A549 (cell line): ENCODE measurements at regions not wholly inside any gene's neighbourhood (a gene's known extent, or its start where the extent isn't known, plus 50 kb on each side); places are given as distances from the start of the nearest gene placed in this dataset.

Experiments
- ATAC-seq, 2 experiments: fragments of 200-7000 bp in 1 of 2; fragments of >200 bp in 1 of 2; cut with Nextera tagmentation in 1 of 2; cut with Tn5 transposase in 1 of 2; 3 replicates each; pipeline versions ENCODE4 v1.8.0 to v1.9.1; 2018 to 2020; ENCODE audit warnings: mild to moderate bottlenecking in 1 of 2, moderate library complexity in 1 of 2
- CTCF ChIA-PET: fragments of 300-600 bp; sonication (Branson Sonifier 250); formaldehyde crosslinking; extraction: SDS; loops from one replicate; lab custom pipeline; 2021; ENCODE audit warnings: antibody characterized with exemption, inconsistent platforms; lab: Yijun Ruan, JAX
- POLR2A ChIA-PET: fragments of 350-600 bp; formaldehyde crosslinking; extraction: SDS; loops from one replicate; lab custom pipeline; 2021; ENCODE audit warnings: antibody characterized with exemption, inconsistent platforms; lab: Yijun Ruan, JAX
- DNase-seq, 2 experiments: peaks; one replicate each; pipeline versions ENCODE4 v3.0.0 to v3.0.0-alpha.2; 2011 to 2016; ENCODE audit warnings: low read depth in 1 of 2, low spot score in 1 of 2
- FAIRE-seq: peaks from 2 replicates; lab custom pipeline; 2011; peaks lifted over from hg19 to GRCh38; lab: Jason Lieb, UNC
- H3K27ac ChIP-seq, 2 experiments: fragments of >200 bp; sonication (Bioruptor Twin); formaldehyde crosslinking; 3 replicates each; pipeline ENCODE4 v1.5.1; 2016 to 2017
- H3K4me1 ChIP-seq: fragments of >200 bp; sonication (Bioruptor Twin); formaldehyde crosslinking; 3 replicates; pipeline ENCODE4 v1.6.1; 2016
- H3K4me2 ChIP-seq: fragments of >200 bp; sonication (Bioruptor Twin); formaldehyde crosslinking; 3 replicates; pipeline ENCODE4 v1.6.1; 2016
- H3K4me3 ChIP-seq: fragments of >200 bp; sonication (Bioruptor Twin); formaldehyde crosslinking; 3 replicates; pipeline ENCODE4 v1.5.1; 2016
- H3K9me3 ChIP-seq: fragments of >200 bp; sonication (Bioruptor Twin); formaldehyde crosslinking; 3 replicates; pipeline ENCODE4 v1.6.1; 2016
- BHLHE40 ChIP-seq: IDR thresholded peaks from 2 replicates; pipeline ENCODE4 v1.6.1; 2012; ENCODE audit warnings: low read depth, low read length, inconsistent platforms
- CBX8 ChIP-seq: fragments of 200-600 bp; sonication (generic); IDR thresholded peaks from 2 replicates; pipeline ENCODE4 v1.6.1; 2016
- CHD2 ChIP-seq: fragments of 150-350 bp; IDR thresholded peaks from 2 replicates; pipeline ENCODE4 v1.6.1; 2014; ENCODE audit warnings: low read length; ENCODE audit not compliant: partially characterized antibody
- CHD4 ChIP-seq: fragments of 200-600 bp; sonication (generic); IDR thresholded peaks from 2 replicates; pipeline ENCODE4 v1.6.1; 2016; ENCODE audit warnings: antibody characterized with exemption, mild to moderate bottlenecking, borderline replicate concordance
- EHF ChIP-seq: fragments of 250-450 bp; sonication (Bioruptor Pico); IDR thresholded peaks from 2 replicates; pipeline ENCODE4 v1.5.0; 2020; ENCODE audit warnings: mild to moderate bottlenecking
- EHMT2 ChIP-seq: fragments of 200-600 bp; sonication (generic); IDR thresholded peaks from 2 replicates; pipeline ENCODE4 v1.6.1; 2016; ENCODE audit warnings: antibody characterized with exemption, low read depth, mild to moderate bottlenecking, moderate library complexity
- EP300 ChIP-seq, 2 experiments: fragments of >200 bp; sonication (Bioruptor Twin); formaldehyde crosslinking; IDR thresholded peaks; 2 replicates in 1 of 2; 3 replicates in 1 of 2; pipeline ENCODE4 v1.6.1; 2016 to 2017
- FOXS1 ChIP-seq: fragments of 250-450 bp; sonication (Bioruptor Pico); IDR thresholded peaks from 2 replicates; pipeline ENCODE4 v1.5.0; 2020; ENCODE audit warnings: mild to moderate bottlenecking, moderate library complexity
- HDAC2 ChIP-seq: fragments of 200-600 bp; sonication (generic); IDR thresholded peaks from 2 replicates; pipeline ENCODE4 v1.6.1; 2016
- HOXB5 ChIP-seq: fragments of 250-450 bp; sonication (Bioruptor Pico); IDR thresholded peaks from 2 replicates; pipeline ENCODE4 v1.5.0; 2020; ENCODE audit warnings: mild to moderate bottlenecking, moderate library complexity
- JUN ChIP-seq, 2 experiments: fragments of >200 bp; sonication (Bioruptor Twin); formaldehyde crosslinking; IDR thresholded peaks; 2 replicates in 1 of 2; 3 replicates in 1 of 2; pipeline ENCODE4 v1.6.1; 2016 to 2017
- JUNB ChIP-seq: fragments of >200 bp; sonication (Bioruptor Twin); formaldehyde crosslinking; IDR thresholded peaks from 2 replicates; pipeline ENCODE4 v1.6.1; 2016
- KDM1A ChIP-seq: fragments of 200-600 bp; sonication (generic); IDR thresholded peaks from 2 replicates; pipeline ENCODE4 v1.6.1; 2016; ENCODE audit warnings: low read depth, mild to moderate bottlenecking
- MAFK ChIP-seq: fragments of 450-650 bp; IDR thresholded peaks from 2 replicates; pipeline ENCODE4 v1.6.1; 2014; ENCODE audit not compliant: partially characterized antibody
- MYC ChIP-seq: IDR thresholded peaks from 2 replicates; pipeline ENCODE4 v1.6.1; 2012; ENCODE audit warnings: mild to moderate bottlenecking, inconsistent platforms, low read length, improper control_type of control experiment, borderline replicate concordance
- NFE2L2 ChIP-seq: fragments of 150-350 bp; conservative IDR thresholded peaks from 2 replicates; pipeline ENCODE4 v1.6.1; 2014; ENCODE audit warnings: low read length
- NPAS2 ChIP-seq: fragments of 250-450 bp; sonication (Bioruptor Pico); IDR thresholded peaks from 2 replicates; pipeline ENCODE4 v1.8.0; 2022; ENCODE audit warnings: mild to moderate bottlenecking, moderate library complexity, borderline replicate concordance
- NR3C1 ChIP-seq: fragments of >200 bp; sonication (Bioruptor Twin); formaldehyde crosslinking; IDR thresholded peaks from 3 replicates; pipeline ENCODE4 v1.6.1; 2017
- POLR2AphosphoS2 ChIP-seq: conservative IDR thresholded peaks from 2 replicates; pipeline ENCODE4 v1.6.1; 2012; ENCODE audit warnings: low read length, improper control_type of control experiment, inconsistent platforms
- RFX5 ChIP-seq: fragments of 450-650 bp; IDR thresholded peaks from 2 replicates; pipeline ENCODE4 v1.7.1; 2014; ENCODE audit warnings: antibody characterized with exemption, mild to moderate bottlenecking, moderate library complexity
- SREBF2 ChIP-seq: fragments of 450-650 bp; IDR thresholded peaks from 2 replicates; pipeline ENCODE4 v1.6.1; 2014; ENCODE audit warnings: mild to moderate bottlenecking, moderate library complexity
- ZFP36 ChIP-seq: fragments of 450-650 bp; IDR thresholded peaks from 2 replicates; pipeline ENCODE4 v1.6.1; 2014; ENCODE audit warnings: borderline replicate concordance; ENCODE audit not compliant: partially characterized antibody
- ZNF302 ChIP-seq: fragments of 250-450 bp; sonication (Bioruptor Pico); IDR thresholded peaks from 2 replicates; pipeline ENCODE4 v1.9.0; 2021; ENCODE audit warnings: inconsistent platforms, mild to moderate bottlenecking, moderate library complexity
- WGBS: methylation state at CpG from one replicate; pipeline ENCODE4 v1.1.6; 2017; ENCODE audit errors: missing lambda C conversion rate; 5-methylcytosine and 5-hydroxymethylcytosine counted together
- TF ChIP-seq, protein P1 (sequence below): IDR thresholded peaks from 2 replicates; pipeline ENCODE4 v1.6.1; 2012
- TF ChIP-seq, protein P2 (sequence below): fragments of 250-450 bp; sonication (Bioruptor Pico); IDR thresholded peaks from 2 replicates; pipeline ENCODE4 v1.5.0; 2020; ENCODE audit warnings: low read depth, mild to moderate bottlenecking, moderate library complexity
- TF ChIP-seq, protein P3 (sequence below): IDR thresholded peaks from 2 replicates; pipeline ENCODE4 v1.6.1; 2012; ENCODE audit warnings: low read depth, borderline replicate concordance
- TF ChIP-seq, protein P4 (sequence below): fragments of >200 bp; sonication (Bioruptor Twin); formaldehyde crosslinking; IDR thresholded peaks from 3 replicates; pipeline ENCODE4 v1.5.1; 2016

DNA sequence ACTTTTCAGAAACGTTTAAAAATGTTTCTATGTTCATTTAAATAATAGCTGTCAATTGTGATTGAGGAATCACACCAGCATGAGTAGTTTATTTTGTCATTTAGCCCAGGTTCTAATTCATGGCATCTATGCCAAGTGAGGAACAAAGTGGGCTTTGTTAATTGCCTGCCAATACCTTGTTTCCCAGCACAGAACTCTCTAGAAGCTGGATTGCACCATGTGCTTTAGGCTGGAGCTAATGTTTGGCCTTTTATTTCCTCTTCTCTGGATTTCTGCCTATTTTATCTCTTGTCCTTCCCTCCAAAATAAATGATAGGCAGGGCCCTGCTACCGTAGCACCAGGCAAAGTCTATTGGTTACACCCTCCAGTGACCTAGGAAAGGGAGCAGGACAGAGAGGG lies 109.9 kb upstream of the ITGB1 start:
- ChIA-PET CTCF (interaction anchor here (1.2 to 2.4 kb wide), 11 partner anchors 8 to 88 kb away, joined by 3 to 13 read pairs (median 9); no protein-coding TSS in a partner anchor), POLR2A (interaction anchor here (1.7 to 2.3 kb wide), 2 partner anchors 58 to 87 kb away, joined by 8 to 23 read pairs; no protein-coding TSS in a partner anchor)
- ATAC-seq (no peak), DNase-seq (no peak), FAIRE-seq (peak; percentile 13)
- Histone ChIP-seq H3K27ac (peak overlapping the region; percentile 69 to 84), H3K4me1 (peaks cover 33% of the 10 kb centered on the region), H3K4me2 (peak overlapping the region; percentile 17), H3K4me3 (no peak overlapping the region), H3K9me3 (0 out of 3 replicates have a peak, but pooled peaks cover 2% of the 10 kb centered on the region)
- TF ChIP-seq SREBF2 (no peak), HDAC2 (no peak), NPAS2 (CRISPR knock-in tag) (no peak), EHF (CRISPR knock-in tag) (no peak), EP300 (IDR thresholded peaks at IDR 0.05) (no peak), JUN (IDR thresholded peaks at IDR 0.05) (no peak), FOXS1 (CRISPR knock-in tag) (no peak)
- TF ChIP-seq, protein P1, sequence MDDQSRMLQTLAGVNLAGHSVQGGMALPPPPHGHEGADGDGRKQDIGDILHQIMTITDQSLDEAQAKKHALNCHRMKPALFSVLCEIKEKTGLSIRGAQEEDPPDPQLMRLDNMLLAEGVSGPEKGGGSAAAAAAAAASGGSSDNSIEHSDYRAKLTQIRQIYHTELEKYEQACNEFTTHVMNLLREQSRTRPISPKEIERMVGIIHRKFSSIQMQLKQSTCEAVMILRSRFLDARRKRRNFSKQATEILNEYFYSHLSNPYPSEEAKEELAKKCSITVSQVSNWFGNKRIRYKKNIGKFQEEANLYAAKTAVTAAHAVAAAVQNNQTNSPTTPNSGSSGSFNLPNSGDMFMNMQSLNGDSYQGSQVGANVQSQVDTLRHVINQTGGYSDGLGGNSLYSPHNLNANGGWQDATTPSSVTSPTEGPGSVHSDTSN, result no peak
- TF ChIP-seq, protein P2, sequence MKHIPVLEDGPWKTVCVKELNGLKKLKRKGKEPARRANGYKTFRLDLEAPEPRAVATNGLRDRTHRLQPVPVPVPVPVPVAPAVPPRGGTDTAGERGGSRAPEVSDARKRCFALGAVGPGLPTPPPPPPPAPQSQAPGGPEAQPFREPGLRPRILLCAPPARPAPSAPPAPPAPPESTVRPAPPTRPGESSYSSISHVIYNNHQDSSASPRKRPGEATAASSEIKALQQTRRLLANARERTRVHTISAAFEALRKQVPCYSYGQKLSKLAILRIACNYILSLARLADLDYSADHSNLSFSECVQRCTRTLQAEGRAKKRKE (CRISPR knock-in tag), result no peak
- WGBS, result 84% methylated on average over 2 of the region's 2 CpGs

DNA sequence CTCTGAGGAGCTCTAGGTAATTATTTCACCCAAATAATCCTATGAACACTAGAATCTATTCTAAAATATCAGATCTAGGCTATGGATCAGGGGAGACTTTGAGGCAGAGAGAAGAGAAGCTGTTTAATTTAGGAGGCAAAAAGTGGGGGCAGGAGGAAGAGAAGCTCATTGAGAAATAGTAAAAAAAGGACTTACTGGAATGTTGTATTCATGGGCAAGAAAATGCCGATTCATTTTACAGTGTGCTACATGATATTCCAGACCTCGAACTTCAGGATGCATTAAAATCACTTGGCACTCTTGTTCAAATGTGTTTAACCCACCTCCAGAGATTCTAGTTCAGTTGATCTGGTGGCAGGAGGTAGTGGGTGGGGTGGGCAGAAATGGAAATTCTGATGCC lies 109.5 kb upstream of the ITGB1 start:
- ATAC-seq (peak in 1 of 2 experiments; percentile 26; a peak in 3 of 6 replicates), DNase-seq (peak in 1 of 2 experiments; percentile 49), FAIRE-seq (peak; percentile 46)
- CTCF ChIA-PET, result interaction anchor here (0.7 to 2.4 kb wide), 22 partner anchors 8 to 287 kb away, joined by 3 to 13 read pairs (median 5); no protein-coding TSS in a partner anchor
- Histone ChIP-seq H3K4me3 (no peak overlapping the region), H3K4me1 (peaks cover 33% of the 10 kb centered on the region), H3K9me3 (0 out of 3 replicates have a peak, but pooled peaks cover 2% of the 10 kb centered on the region), H3K4me2 (peak overlapping the region; percentile 17), H3K27ac (peak overlapping the region; percentile 69 to 84)
- TF ChIP-seq HOXB5 (no peak), MAFK (peak; percentile 8)
- 60% methylated on average over 2 of the region's 2 CpGs for WGBS
- POLR2A ChIA-PET, result interaction anchor here (1.2 to 2.3 kb wide), 3 partner anchors 35 to 87 kb away, joined by 4 to 23 read pairs (median 8); no protein-coding TSS in a partner anchor

DNA sequence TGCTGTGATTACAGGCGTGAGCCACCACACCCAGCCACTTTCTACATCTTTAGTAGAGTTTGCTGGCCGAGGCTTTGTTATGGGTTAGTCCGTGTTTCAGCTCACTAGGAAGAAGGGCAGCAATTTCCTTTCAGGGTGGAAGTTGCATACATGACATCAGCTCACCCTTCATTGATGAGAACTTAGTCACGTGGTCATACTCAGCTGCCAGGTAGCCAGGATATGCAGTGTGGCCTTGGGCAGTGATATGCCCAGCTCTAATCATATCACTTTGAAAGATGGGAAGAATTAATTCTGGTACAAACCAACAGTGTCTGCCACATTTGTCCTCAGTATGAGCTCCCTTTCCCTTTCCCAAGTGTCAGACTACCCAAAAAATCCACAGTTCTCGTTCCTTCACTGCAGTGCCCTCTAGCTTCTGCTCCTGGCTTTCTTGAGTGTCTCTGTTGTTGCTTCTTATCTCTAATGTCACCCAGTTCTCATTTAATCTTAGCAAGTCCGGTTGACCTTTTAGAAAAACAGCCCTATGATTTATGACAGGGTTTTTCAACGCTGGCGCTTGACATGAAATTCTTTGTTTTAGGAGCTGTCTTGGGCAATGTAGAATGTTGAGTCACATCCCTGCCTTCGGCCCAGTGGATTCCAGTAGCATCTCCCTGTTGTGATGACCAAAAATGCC lies 108.7 kb upstream of the ITGB1 start:
- FAIRE-seq (no peak), DNase-seq (peak; percentile 29 to 88), ATAC-seq (peak; percentile 87 to 90)
- 38% methylated on average over 9 of the region's 9 CpGs for WGBS
- Histone ChIP-seq H3K4me1 (peaks cover 33% of the 10 kb centered on the region), H3K4me3 (no peak overlapping the region), H3K27ac (peak overlapping the region; percentile 69 to 84), H3K9me3 (0 out of 3 replicates have a peak, but pooled peaks cover 2% of the 10 kb centered on the region), H3K4me2 (peak overlapping the region; percentile 17)
- ChIA-PET CTCF (interaction anchor here (0.6 to 2.4 kb wide), 29 partner anchors 9 to 287 kb away, joined by 3 to 13 read pairs (median 4); no protein-coding TSS in a partner anchor), POLR2A (interaction anchor here (0.6 to 2.3 kb wide), 6 partner anchors 34 to 107 kb away, joined by 3 to 23 read pairs (median 4); no protein-coding TSS in a partner anchor)
- TF ChIP-seq CHD2 (no peak), CHD4 (no peak), NR3C1 (no peak), KDM1A (no peak), EHMT2 (no peak), EP300 (IDR thresholded peaks at IDR 0.05) (peak; percentile 63 to 90; a peak in 4 of 5 replicates), BHLHE40 (no peak), ZFP36 (no peak), CBX8 (no peak), JUNB (peak; percentile 88), RFX5 (no peak), NFE2L2 (no peak), MYC (no peak), POLR2AphosphoS2 (no peak), ZNF302 (CRISPR knock-in tag) (no peak)
- TF ChIP-seq, protein P3, sequence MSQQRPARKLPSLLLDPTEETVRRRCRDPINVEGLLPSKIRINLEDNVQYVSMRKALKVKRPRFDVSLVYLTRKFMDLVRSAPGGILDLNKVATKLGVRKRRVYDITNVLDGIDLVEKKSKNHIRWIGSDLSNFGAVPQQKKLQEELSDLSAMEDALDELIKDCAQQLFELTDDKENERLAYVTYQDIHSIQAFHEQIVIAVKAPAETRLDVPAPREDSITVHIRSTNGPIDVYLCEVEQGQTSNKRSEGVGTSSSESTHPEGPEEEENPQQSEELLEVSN, result no peak
- TF ChIP-seq, protein P2 (CRISPR knock-in tag), result no peak
- TF ChIP-seq, protein P4, sequence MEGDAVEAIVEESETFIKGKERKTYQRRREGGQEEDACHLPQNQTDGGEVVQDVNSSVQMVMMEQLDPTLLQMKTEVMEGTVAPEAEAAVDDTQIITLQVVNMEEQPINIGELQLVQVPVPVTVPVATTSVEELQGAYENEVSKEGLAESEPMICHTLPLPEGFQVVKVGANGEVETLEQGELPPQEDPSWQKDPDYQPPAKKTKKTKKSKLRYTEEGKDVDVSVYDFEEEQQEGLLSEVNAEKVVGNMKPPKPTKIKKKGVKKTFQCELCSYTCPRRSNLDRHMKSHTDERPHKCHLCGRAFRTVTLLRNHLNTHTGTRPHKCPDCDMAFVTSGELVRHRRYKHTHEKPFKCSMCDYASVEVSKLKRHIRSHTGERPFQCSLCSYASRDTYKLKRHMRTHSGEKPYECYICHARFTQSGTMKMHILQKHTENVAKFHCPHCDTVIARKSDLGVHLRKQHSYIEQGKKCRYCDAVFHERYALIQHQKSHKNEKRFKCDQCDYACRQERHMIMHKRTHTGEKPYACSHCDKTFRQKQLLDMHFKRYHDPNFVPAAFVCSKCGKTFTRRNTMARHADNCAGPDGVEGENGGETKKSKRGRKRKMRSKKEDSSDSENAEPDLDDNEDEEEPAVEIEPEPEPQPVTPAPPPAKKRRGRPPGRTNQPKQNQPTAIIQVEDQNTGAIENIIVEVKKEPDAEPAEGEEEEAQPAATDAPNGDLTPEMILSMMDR, result peak; percentile 61
